GM18867 (cell line): ENCODE measurements at regions not wholly inside any gene's neighbourhood (a gene's known extent, or its start where the extent isn't known, plus 50 kb on each side); places are given as distances from the start of the nearest gene placed in this dataset.

ENCODE experiments used
- ATAC-seq: cut with Tn5 transposase; IDR thresholded peaks from one replicate; pipeline ENCODE4 v1.9.1; 2021; ENCODE audit warnings: mild to moderate bottlenecking, moderate library complexity; ENCODE audit not compliant: unreplicated experiment

DNA sequence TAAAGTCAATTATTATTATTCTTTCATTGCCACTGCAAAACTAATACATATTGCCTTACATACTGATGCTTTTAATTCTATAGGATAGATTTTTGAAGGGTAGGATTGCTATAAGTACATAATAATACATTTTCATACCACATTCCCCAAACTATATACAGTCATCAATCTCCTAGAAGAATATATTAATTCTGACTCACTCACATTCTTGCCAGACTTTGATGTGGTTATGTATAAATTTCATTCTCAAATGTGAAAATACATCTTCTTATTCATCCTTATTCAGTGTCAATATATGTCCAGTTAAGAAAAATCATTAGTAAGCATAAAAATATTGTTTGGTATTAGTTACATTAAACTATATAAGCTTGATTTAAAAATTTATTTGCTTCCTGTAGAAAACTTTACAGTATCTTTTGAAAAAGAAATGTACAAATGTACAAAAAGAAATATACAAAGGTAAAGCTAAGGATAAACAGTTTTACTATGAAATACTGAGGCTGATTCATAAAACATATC lies 458.8 kb upstream of the CNTN5 start:
- no peak for ATAC-seq

DNA sequence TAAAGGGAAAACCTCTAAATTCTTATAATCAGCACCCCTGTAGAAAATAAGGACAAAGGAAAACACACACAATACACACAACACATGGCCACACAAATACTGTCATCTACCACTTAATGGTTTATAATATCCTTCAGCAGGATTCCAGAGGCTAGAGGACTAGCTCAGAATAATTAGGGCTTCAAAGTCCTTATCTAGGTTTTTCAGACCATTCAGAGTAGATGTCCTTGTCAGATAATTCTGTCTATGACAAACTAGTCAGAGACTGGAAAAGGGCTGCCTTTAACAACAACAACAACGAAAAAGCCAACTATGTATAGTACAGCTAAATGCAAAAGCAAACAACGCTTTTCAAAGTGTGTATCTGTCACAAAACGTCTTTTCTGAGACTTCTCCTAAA lies 456.5 kb upstream of the CNTN5 start:
- ATAC-seq: no peak

DNA sequence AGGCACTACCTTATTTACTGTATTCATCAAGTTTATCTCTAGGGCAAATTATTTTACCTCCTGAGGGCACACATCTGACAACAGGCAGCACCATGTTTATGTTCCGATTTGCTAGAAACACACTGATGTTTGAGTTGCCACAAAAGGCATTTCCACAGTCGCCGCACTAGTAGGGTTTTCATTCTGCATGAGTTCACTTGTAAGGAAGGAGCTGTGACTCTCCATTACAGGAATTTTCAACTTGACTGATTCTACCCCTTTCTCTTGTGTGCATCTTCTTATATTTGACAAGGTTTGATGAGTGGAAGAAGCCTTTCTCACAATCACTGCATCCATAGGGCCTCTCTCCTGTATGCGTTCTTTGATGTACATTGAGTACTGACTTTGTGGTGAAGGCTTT lies 455.9 kb upstream of the CNTN5 start:
- ATAC-seq: no peak

DNA sequence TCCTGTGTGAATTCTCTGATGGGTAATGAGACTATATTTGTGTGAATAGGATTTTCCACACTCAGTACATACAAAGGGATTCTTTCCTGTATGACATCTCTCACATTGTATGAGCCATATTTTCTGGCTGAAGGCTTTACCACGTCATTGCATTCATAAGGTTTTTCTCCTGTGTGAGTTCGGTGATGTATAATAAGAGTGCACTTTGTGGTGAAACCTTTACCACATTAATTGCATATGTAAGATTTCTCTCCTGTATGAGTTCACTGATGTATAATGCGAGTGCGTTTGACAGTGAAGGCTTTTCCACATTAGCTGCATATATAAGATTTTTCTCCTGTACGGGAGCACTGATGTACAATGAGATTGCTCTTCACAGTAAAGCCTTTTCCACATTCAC lies 455.4 kb upstream of the CNTN5 start:
- no peak for ATAC-seq

DNA sequence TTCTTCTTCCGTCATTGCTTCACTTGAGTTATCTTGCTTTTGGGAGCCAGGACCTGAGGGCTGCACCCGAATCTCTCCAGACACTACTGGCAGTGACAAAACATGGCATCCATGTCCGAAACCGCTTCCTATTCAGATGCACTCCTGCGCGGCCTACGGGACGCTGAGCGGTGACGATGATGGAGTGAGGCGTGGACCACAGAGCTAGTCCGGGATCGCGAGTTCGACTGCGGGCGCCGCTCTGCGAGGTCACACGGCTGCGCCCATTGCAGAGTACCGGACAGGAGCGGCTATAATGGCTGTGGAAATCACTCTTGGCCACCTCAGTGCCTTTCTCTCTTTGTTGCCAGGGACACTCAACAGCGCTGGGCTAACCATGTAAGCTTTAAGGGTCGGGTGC lies 453.8 kb upstream of the CNTN5 start:
- ATAC-seq: no peak

DNA sequence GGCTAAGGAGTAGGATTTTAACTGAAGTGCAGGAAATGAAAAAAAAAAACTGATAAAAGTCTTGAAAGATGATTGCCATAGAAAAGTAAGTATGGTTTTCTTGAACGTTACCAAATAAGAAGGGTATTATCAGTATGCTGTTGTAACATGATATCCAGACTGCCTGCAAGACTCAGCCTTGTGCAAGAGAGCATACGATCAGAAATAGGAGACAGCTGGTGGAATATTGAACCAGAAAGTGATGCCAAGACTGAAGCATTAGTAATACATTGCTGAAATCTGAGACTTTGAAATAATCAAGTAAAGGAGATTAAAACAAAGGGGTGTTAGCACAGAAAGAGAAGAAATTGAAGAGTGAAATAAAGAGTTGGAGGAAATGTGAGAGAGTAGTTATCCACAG lies 452.7 kb upstream of the CNTN5 start:
- ATAC-seq: no peak

DNA sequence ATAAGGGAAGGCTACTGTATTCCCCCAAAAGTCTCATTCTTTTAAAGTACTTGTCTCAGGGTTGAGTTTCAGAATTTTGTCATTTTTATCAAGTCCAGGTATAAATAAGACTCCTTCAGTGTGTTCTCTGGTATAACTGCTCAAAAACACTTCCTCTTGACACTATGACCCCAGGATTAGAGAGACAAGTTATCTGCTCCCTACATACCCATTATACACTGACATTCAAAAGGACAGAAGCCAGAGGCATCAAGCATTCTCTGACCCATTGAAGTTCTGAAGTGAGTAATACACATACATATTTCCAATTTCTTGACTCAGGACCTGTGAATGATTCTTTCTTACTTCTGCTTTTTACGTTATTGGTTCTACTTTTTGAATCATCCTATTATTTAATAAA lies 447.8 kb upstream of the CNTN5 start:
- no peak for ATAC-seq

DNA sequence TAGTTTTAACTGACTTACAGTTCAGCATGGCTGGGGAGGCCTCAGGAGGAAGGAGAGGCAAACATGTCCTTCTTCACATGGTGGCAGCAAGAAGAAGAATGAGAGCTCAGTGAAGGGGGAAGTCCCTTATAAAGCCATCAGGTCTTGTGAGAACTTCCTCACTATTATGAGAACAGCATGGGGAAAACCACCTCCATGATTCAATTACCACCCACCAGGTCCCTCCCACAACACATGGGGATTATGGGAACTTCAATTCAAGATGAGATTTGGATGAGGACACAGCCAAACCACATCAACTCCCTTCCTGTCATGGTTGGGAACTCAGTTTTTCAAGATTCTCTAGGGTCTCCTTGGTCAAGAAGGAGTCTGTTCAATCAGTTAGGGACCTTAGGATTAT lies 432.9 kb upstream of the CNTN5 start:
- ATAC-seq: no peak

DNA sequence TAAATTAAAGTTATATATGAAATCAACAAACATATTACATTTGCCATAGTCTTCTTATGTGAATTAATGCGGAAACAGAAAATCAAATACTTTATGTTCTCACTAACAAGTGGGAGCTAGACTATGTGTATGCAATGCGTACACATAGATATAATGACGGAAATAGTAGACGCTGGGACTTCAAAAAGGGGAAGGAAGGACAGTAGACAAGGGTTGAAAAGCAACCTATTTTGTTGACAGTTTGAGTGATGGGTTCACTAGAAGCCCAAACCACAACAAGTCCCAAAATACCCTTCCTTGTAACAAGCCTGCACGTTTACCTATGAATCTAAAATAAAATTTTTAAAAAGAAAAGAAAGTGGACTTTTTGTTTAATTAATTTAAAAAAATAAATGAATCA lies 430.8 kb upstream of the CNTN5 start:
- ATAC-seq: no peak

DNA sequence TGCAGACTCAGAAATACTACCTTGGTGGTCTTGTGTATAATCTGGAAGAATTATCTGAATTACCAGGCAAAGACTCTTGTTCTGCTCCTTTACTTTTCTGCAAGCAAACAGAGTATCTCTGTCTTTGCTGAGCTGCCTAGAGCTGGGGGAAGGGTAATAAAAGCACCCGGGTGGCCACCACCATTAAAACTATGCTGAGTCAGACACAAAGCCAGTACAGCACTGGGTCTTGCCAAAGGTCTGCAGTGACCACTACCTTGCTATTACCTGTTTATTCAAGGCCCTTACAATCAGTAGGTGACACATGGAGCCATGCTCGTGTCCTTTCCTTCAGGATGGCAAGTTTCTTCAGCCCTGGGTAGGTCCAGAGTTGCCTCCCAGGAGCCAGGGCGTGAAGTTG lies 420.6 kb upstream of the CNTN5 start:
- no peak for ATAC-seq

DNA sequence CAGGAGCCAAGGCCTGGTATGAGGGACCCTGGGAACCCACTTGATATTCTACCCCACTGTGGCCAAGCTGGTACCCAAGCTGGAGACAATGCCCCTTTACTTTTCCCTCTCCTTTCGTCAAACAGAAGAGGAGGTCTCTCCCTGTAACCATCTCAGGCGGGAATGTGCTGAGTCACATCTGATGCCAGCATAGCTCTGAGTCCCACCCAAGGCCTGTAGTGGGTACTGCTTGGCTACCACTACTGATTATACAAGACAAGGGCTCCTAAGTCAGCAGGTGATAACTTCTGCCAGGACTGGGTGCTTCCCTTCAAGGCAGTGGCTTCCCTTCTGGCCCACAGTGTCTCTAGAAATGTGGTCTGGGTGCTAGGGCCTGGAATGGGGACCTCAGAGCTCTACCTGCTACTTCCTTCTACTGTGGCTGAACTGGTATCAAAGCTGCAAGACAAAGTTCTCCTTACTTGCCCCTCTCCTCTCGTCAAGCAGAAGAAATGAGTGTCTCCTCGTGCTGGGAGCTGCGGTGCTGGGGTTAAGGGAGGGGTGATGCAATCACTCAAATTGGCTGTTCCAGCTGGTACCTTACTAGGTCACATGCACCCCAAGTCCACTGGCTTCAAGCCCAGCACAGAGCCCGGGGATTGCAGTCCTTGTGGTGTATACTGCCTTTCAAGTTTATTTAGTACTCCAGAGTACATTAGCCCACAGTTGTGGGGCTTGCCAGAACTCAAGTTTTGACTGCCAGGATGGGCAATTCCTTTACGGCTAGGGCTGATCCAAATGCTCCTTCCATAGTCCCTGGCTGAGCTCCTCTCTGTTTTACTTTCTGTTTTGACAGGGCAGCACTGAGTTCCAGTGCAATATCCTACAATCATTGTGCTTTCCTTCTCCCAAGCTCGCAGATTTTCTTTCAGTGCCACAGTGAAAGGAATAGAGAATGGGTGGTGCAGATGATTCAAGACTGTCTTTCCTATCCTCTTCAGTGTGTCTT lies 419.7 kb upstream of the CNTN5 start:
- no peak for ATAC-seq

DNA sequence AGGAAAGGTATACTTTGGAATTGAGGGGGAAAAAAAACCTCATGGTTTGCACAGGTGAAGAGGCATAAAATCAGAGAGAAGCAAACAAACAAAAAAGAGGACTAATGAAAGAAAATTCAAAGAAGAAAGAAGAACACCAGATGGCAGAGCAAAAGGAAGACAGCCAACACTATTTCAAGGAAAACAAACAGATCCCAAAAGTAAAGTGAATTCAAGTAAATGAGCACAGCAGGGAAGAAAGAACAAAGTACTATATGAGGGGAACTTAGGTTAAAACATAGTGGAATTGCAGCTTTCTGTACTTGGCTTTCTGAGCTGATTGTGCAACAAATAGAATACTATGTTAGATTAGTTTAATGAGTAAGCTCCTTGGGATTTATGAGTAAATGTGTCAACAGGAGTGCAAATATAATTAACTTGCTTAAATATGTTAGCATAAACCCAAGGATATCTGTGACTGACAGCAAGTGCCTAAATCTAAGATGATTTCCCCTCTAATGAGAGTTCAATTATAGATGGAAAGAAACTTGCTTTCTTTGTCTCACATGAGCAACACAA lies 404.6 kb upstream of the CNTN5 start:
- ATAC-seq: no peak

DNA sequence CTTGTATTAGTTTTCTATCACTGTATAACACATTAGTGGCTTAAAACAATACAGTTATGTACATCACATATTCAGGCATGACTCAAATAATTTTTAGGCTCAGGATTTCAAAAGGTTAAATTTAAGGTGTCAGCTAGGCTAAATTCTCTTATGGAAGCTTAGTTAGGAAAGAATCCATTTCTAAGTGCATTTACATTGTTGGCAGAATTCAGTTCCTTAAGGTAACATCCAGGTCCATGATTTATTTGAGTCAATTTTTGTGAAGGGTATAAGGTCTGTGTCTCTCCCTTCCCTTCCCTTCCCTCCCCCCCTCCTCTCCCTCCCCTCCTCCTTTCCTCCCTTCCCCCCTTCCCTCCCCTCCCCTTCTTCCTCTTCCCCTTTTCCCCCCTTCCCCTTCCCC lies 399.0 kb upstream of the CNTN5 start:
- no peak for ATAC-seq

DNA sequence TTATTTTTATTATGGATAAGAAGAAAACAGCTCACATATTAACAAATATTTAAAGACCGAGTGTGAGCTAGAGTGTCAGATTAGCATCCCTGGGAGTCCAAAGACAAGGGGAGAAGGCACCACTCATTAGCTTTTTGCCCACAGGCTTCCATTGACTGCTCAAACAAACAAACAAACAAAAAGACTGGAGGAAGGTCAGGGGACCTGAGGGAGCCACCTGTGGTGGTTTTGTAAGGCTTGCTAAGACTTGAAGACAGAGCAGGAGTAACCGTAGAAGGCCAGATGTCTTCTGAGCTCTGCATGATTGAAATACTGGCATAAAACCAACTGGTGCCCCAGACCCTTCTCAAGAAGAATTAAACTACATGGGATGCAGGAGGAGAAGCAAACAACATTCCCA lies 395.2 kb upstream of the CNTN5 start:
- no peak for ATAC-seq

DNA sequence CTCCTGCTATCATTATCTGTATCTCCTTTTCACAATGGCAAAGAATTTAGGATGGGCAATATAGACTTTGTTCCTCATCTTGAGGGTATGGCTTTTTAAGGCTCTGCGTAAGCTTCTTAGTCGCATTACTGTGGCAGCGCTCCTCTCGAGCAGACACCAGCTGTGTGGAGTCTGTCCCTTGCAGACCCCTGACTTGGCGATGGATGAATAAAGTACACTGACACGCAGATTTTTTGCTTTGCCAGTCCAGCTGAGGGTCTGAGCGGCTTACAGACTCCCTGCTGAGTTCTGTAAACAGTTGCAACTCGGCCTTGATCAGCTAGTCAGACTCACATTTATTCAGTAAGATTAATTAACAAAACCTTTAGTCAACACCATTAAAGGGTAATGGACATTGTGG lies 390.0 kb upstream of the CNTN5 start:
- ATAC-seq: no peak

DNA sequence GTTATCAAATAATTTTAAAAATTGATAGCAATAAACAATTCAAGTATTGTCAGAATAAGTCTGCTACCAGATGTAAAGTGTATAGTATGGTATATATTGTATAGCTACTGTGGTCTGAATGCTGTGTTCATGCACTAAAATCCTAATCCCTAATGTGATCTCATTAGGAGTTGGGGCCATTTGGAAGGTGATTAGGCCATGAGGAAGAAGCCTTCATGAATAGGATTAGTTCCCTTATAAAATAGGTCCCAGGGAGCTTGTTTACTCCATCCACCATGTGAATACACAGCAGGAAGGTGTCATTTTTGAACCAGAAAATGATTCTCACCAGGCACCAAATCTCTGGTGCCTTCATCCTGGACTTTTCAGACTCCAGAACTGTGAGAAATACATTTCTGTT lies 363.0 kb upstream of the CNTN5 start:
- no peak for ATAC-seq

DNA sequence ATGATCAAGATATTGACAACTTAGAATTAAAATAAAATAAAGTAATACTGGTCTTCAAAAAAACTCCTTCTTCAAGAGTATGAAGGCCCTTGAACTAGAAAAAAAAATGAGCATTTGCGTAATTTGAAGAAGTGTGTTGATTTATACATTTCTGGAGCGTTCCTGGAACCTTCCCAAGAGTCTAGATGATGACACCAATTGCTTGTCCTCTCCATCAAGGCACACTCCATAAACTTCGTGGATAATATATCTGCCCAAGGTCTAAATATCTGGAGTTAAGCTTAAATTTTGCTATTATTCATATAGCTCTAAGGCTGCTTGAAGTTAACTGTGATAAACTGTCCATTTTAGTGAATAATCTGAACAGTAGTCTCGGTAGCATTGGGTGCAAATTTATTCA lies 361.3 kb upstream of the CNTN5 start:
- no peak for ATAC-seq

DNA sequence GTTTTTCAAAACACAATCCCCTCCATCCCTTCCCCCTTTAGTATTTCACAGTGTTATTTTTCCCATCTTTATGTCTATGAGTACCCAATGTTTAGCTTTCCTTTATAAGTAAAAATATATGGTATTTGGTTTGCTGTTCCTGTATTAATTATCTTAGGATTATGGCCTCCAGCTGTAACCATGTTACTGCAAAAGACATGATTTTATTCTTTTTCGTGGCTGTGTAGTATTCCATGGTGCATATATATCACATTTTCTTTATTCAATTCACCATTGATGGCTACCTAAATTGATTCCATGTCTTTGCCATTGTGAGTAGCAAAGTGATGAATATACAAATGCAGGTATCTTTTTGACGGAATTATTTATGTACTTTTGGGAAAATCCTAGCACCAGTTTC lies 346.4 kb upstream of the CNTN5 start:
- ATAC-seq: no peak

DNA sequence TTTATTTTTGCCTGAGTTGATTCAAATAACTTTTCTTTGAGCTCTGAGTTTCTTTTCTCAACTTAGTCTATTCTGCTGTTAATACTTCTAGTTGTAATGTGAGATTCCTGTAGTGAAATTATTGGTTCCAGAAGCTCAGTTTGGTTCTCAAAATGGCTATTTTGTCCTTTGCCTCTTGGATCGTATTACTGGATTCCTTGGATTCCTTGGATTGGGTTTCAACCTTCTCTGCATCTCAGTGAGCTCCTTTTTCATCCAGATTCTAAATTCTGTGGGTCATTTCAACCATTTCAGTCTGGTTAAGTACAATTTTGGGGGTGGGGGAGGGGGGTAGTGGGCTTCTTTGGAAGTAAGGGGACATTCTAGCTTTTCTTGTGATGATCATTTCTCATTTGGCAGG lies 341.1 kb upstream of the CNTN5 start:
- ATAC-seq: no peak

DNA sequence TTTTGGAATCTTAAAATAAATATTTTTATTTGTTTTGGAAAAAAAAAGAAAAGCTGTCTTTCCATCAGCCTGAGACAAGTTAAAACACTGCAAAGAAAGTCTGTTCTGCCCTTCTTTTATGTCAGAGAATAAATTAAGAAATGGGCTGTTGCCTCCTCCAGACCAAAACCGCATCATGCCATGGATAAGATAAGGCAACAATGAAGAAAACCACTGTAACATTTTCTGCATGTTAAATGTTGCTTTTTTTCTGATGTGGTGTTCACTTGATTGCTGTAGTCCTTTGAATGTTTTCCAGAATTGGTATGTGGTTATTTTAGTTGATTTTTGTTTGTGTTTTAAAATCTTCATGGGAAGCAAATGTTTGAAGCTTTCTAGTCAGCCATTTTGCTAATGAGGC lies 319.2 kb upstream of the CNTN5 start:
- no peak for ATAC-seq

DNA sequence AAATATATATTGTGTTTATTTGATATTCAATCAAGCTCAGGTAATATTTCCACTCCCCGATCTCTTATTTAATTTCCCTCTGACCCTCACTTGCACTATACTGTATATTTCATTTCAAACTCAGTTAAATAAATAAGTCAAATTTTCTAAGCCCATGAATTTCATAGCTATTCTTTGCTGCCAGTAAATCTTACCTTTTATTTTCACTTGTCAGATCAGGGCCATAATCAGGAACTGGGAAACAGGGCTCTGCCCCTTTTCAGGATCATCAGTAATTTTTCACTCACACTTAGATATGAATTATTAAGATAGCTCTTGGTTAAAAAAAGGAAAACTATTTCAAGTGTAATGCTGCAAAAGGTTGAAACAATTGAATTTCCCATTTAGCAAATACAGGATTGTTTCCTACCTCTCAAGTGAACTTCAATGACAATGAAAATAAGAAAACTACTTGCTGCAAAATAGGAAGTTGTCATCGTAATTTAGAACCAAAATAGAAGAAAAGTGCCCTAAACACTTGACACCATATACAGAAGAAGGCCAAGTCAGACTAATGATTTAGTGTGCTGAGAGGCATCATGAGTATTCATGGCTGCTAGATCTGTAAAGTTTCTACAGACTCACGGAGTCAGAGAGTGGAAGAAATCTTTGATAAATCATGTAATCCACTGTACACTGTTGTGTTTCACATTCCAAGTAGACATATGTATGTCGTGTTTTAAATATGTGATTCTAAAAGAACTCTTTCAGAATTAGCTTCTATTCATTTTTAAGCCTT lies 316.8 kb upstream of the CNTN5 start:
- no peak for ATAC-seq

DNA sequence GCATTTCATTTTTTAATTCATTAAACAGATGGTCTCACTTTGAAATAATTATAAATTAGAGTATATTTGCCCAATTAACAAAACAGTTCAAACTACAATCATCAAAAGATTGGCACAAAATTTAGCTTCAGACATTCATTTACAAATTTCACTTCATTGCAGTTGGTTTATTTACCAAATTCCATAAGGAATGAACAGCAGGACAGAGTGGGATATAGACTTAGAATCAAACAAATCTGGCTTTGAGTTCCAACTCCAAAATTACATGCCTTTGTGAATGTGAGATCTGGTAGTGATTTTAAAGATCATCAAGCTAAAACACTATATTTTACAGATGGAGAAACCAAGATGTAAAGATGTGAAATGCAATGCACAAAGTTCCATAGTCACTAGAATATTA lies 310.7 kb upstream of the CNTN5 start:
- ATAC-seq: no peak
